ENCODE measurements at regions not wholly inside any gene's neighbourhood (a gene's known extent, or its start where the extent isn't known, plus 50 kb on each side); places are given as distances from the start of the nearest gene placed in this dataset.
A peak's percentile ranks its signal among the peaks of the same experiment; 100 is the strongest.

GRCh38 chr1:239308701-239309333, 77.6 kb upstream of the CHRM3 start:
- no peaks in the 10 kb centered on the region for H3K9me3 ChIP-seq
- no peak overlapping the region for H3K4me3 ChIP-seq
- no peaks in the 10 kb centered on the region for H3K36me3 ChIP-seq
- DNase-seq = no peak
- no peaks in the 10 kb centered on the region for H3K4me1 ChIP-seq
- no peak overlapping the region for H3K27ac ChIP-seq
- H3K27me3 ChIP-seq = no peaks in the 10 kb centered on the region
- no peak for TF ChIP-seq POLR2AphosphoS5 (IDR thresholded peaks at IDR 0.05)
- peak in 1 of 4 experiments; percentile 34 for TF ChIP-seq CTCF (IDR thresholded peaks at IDR 0.05)
- WGBS, 2 donors = 17 to 43% methylated on average over 6 of the region's 6 CpGs
- intact Hi-C loops (cut with DNase I) = loop anchor here (10.0 kb wide), 1 partner anchor 586 kb away; no protein-coding TSS in a partner anchor

- H3K4me1 ChIP-seq = no peaks in the 10 kb centered on the region
- WGBS, 2 donors = 48 to 69% methylated on average over 2 of the region's 2 CpGs
- H3K27me3 ChIP-seq = no peaks in the 10 kb centered on the region
- DNase-seq = no peak
- TF ChIP-seq EP300 (IDR thresholded peaks at IDR 0.05) (no peak), POLR2A (IDR thresholded peaks at IDR 0.05) (no peak), POLR2AphosphoS5 (IDR thresholded peaks at IDR 0.05) (no peak), CTCF (IDR thresholded peaks at IDR 0.05) (no peak)
- H3K9me3 ChIP-seq = no peaks in the 10 kb centered on the region
- no peaks in the 10 kb centered on the region for H3K36me3 ChIP-seq
- no peak overlapping the region for H3K27ac ChIP-seq
- intact Hi-C loops (cut with DNase I) = loop anchor here (10.0 kb wide), 1 partner anchor 587 kb away; no protein-coding TSS in a partner anchor
- H3K4me3 ChIP-seq = no peak overlapping the region
These were observed 78.5 kb upstream of the CHRM3 start for GRCh38 chr1:239307886-239308285.

GRCh38 chr1:239306426-239306825, 79.9 kb upstream of the CHRM3 start:
- WGBS, 2 donors = 66 to 80% methylated on average over 5 of the region's 5 CpGs
- intact Hi-C loops (cut with DNase I) = loop anchor here (10.0 kb wide), 1 partner anchor 588 kb away; no protein-coding TSS in a partner anchor
- no peaks in the 10 kb centered on the region for H3K9me3 ChIP-seq
- no peaks in the 10 kb centered on the region for H3K27me3 ChIP-seq
- TF ChIP-seq CTCF (IDR thresholded peaks at IDR 0.05) (no peak), POLR2A (IDR thresholded peaks at IDR 0.05) (no peak), EP300 (IDR thresholded peaks at IDR 0.05) (no peak), POLR2AphosphoS5 (IDR thresholded peaks at IDR 0.05) (no peak)
- H3K27ac ChIP-seq = no peak overlapping the region
- H3K4me3 ChIP-seq = no peak overlapping the region
- no peaks in the 10 kb centered on the region for H3K4me1 ChIP-seq
- H3K36me3 ChIP-seq = no peaks in the 10 kb centered on the region
- DNase-seq = no peak

GRCh38 chr1:239303289-239303688, 83.1 kb upstream of the CHRM3 start:
- DNase-seq = no peak
- Histone ChIP-seq H3K4me3 (no peak overlapping the region), H3K36me3 (no peaks in the 10 kb centered on the region), H3K27ac (no peak overlapping the region), H3K4me1 (no peaks in the 10 kb centered on the region), H3K27me3 (no peaks in the 10 kb centered on the region), H3K9me3 (no peaks in the 10 kb centered on the region)
- no peak for TF ChIP-seq POLR2AphosphoS5 (IDR thresholded peaks at IDR 0.05)
- 90 to 93% methylated on average over 9 of the region's 9 CpGs for WGBS, 2 donors
- intact Hi-C loops (cut with DNase I) = loop anchor here (10.0 kb wide), 1 partner anchor 592 kb away; no protein-coding TSS in a partner anchor

- TF ChIP-seq POLR2AphosphoS5 (IDR thresholded peaks at IDR 0.05) (no peak), POLR2A (IDR thresholded peaks at IDR 0.05) (no peak), EP300 (IDR thresholded peaks at IDR 0.05) (no peak), CTCF (IDR thresholded peaks at IDR 0.05) (no peak)
- Histone ChIP-seq H3K9me3 (no peaks in the 10 kb centered on the region), H3K4me3 (no peak overlapping the region), H3K27me3 (no peaks in the 10 kb centered on the region), H3K36me3 (no peaks in the 10 kb centered on the region), H3K4me1 (no peaks in the 10 kb centered on the region), H3K27ac (no peak overlapping the region)
- WGBS, 2 donors = 80 to 84% methylated on average over 3 of the region's 3 CpGs
- no peak for DNase-seq
- intact Hi-C loops (cut with DNase I) = loop anchor here (10.0 kb wide), 1 partner anchor 592 kb away; no protein-coding TSS in a partner anchor
These were observed 83.7 kb upstream of the CHRM3 start for GRCh38 chr1:239302696-239303095.

Data from sigmoid colon (tissue), 6 donors.